ENCODE measurements at regions not wholly inside any gene's neighbourhood (a gene's known extent, or its start where the extent isn't known, plus 50 kb on each side); places are given as distances from the start of the nearest gene placed in this dataset.

GRCh38 chr3:196138482-196139254 lies 56.8 kb upstream of the TFRC start (continued):
- TF ChIP-seq ZNF592 (IDR thresholded peaks at IDR 0.05) (peak; percentile 74; the same call in 1 of the 2 replicates), BRF1 (IDR thresholded peaks at IDR 0.05; ENCODE audit: borderline replicate concordance, extremely low read depth, insufficient read length) (no peak), SIN3A (IDR thresholded peaks at IDR 0.05; ENCODE audit: borderline replicate concordance in 2 of 2, control insufficient read depth in 1 of 2, low read depth in 2 of 2, low read length in 2 of 2) (no peak), THAP12 (CRISPR knock-in tag; IDR thresholded peaks at IDR 0.05) (no peak), ADNP (tag; IDR thresholded peaks at IDR 0.05) (0 out of 2 replicates have a peak, but pooled peaks have one; percentile 54), ZBTB43 (CRISPR knock-in tag; IDR thresholded peaks at IDR 0.05) (no peak), DMBX1 (CRISPR knock-in tag; IDR thresholded peaks at IDR 0.05; ENCODE audit: borderline replicate concordance) (peak; percentile 75), ZNF77 (CRISPR knock-in tag; IDR thresholded peaks at IDR 0.05) (no peak), LCOR (CRISPR knock-in tag; IDR thresholded peaks at IDR 0.05) (0 out of 2 replicates have a peak, but pooled peaks have one; percentile 29), GATAD2A (IDR thresholded peaks at IDR 0.05) (0 out of 2 replicates have a peak, but pooled peaks have one; percentile 56), ZNF589 (CRISPR knock-in tag; IDR thresholded peaks at IDR 0.05; ENCODE audit: low read depth) (0 out of 2 replicates have a peak, but pooled peaks have one; percentile 64), SRF (CRISPR knock-in tag; IDR thresholded peaks at IDR 0.05) (0 out of 4 replicates have a peak, but pooled peaks of 1 of the 2 experiments have one; percentile 9), ZNF740 (CRISPR knock-in tag; IDR thresholded peaks at IDR 0.05) (no peak), ZNF740 (tag; IDR thresholded peaks at IDR 0.05) (no peak), CREB3 (tag; conservative IDR thresholded peaks at IDR 0.05; ENCODE audit: low read depth) (no peak), CBFA2T2 (conservative IDR thresholded peaks at IDR 0.05) (peak; percentile 48), ZNF436 (CRISPR knock-in tag; IDR thresholded peaks at IDR 0.05) (no peak)

Measured in K562 (cell line).